ENCODE measurements at regions not wholly inside any gene's neighbourhood (a gene's known extent, or its start where the extent isn't known, plus 50 kb on each side); places are given as distances from the start of the nearest gene placed in this dataset.

GRCh38 chr20:10745790-10746189, 72.0 kb upstream of the JAG1 start:
- intact Hi-C loops (cut with micrococcal nuclease; ENCODE audit: unreplicated experiment): no loop called here
- H3K4me3 ChIP-seq (replicated peaks in 1 of 3; ENCODE audit: insufficient read depth in 1 of 3, low read depth in 2 of 3, low read length in 3 of 3): no peak overlapping the region
- no peak overlapping the region for H3K27ac ChIP-seq (ENCODE audit: extremely low read length, insufficient read depth, low read length)
- H3K36me3 ChIP-seq (replicated peaks in 1 of 2; ENCODE audit: control insufficient read depth in 1 of 2, insufficient read depth in 2 of 2, low read length in 2 of 2): no peaks in the 10 kb centered on the region
- BruUV-seq (replicated peaks): no TSS peak
- H3K9ac ChIP-seq (ENCODE audit: insufficient read depth, low read depth, low read length): no peak overlapping the region
- H3K4me2 ChIP-seq (ENCODE audit: low read depth, low read length): no peak overlapping the region
- in situ Hi-C loops (cut with HindIII; ENCODE audit: extremely low pct_ligation_motif_present, low pct_unique_long_range_greater_than_20kb): no loop called here
- no peak overlapping the region for H2AFZ ChIP-seq (ENCODE audit: low read length)
- H3K9me3 ChIP-seq (ENCODE audit: low read length): no peaks in the 10 kb centered on the region
- H4K20me1 ChIP-seq (ENCODE audit: insufficient read depth, low read length): no peaks in the 10 kb centered on the region
- DNase-seq (ENCODE audit: low spot score) (no peak), ATAC-seq (no peak), FAIRE-seq (no peak)
- ChIA-PET POLR2A (no interaction called here), CTCF (ENCODE audit: low intra/inter-chr PET ratio, low total read pairs) (no interaction called here)
- no peaks in the 10 kb centered on the region for H3K27me3 ChIP-seq (ENCODE audit: control insufficient read depth in 1 of 2, insufficient read depth in 2 of 2, low read length in 2 of 2)
- H3K4me1 ChIP-seq (ENCODE audit: insufficient read depth, low read length): peaks cover 5% of the 10 kb centered on the region; the same call in 1 of the 2 replicates
- H3K79me2 ChIP-seq (ENCODE audit: insufficient read depth, low read length): no peaks in the 10 kb centered on the region
- 45% methylated on average over 5 of the region's 5 CpGs for WGBS (ENCODE audit: low lambda C conversion rate)
- no peak for TF ChIP-seq GMEB1 (CRISPR knock-in tag; IDR thresholded peaks at IDR 0.05; ENCODE audit: borderline replicate concordance)
- TF ChIP-seq ETV5 (CRISPR knock-in tag; IDR thresholded peaks at IDR 0.05; ENCODE audit: borderline replicate concordance): no peak
- no peak for TF ChIP-seq FLYWCH1 (CRISPR knock-in tag; IDR thresholded peaks at IDR 0.05)
- TF ChIP-seq SMAD1 (CRISPR knock-in tag; IDR thresholded peaks at IDR 0.05; ENCODE audit: borderline replicate concordance, low read depth): no peak
- no peak for TF ChIP-seq ZNF678 (CRISPR knock-in tag; IDR thresholded peaks at IDR 0.05)
- no peak for TF ChIP-seq CENPX (CRISPR knock-in tag; IDR thresholded peaks at IDR 0.05)
- TF ChIP-seq ZNF749 (CRISPR knock-in tag; IDR thresholded peaks at IDR 0.05; ENCODE audit: borderline replicate concordance): no peak
- TF ChIP-seq ZNF879 (CRISPR knock-in tag; IDR thresholded peaks at IDR 0.05): no peak
- TF ChIP-seq, protein P1, sequence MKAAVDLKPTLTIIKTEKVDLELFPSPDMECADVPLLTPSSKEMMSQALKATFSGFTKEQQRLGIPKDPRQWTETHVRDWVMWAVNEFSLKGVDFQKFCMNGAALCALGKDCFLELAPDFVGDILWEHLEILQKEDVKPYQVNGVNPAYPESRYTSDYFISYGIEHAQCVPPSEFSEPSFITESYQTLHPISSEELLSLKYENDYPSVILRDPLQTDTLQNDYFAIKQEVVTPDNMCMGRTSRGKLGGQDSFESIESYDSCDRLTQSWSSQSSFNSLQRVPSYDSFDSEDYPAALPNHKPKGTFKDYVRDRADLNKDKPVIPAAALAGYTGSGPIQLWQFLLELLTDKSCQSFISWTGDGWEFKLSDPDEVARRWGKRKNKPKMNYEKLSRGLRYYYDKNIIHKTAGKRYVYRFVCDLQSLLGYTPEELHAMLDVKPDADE (CRISPR knock-in tag; IDR thresholded peaks at IDR 0.05): no peak
